Colonic mucosa (tissue), 4 donors: ENCODE measurements at regions not wholly inside any gene's neighbourhood (a gene's known extent, or its start where the extent isn't known, plus 50 kb on each side); places are given as distances from the start of the nearest gene placed in this dataset.

ENCODE experiments used
- DNase-seq: peaks from one replicate; pipeline ENCODE4 v3.0.0-alpha.2; 2020
- H3K27ac ChIP-seq: fragments of 200-600 bp; one replicate; pipeline ENCODE4 v1.8.0; 2021
- H3K27me3 ChIP-seq: fragments of 200-600 bp; one replicate; pipeline ENCODE4 v1.8.0; 2021
- H3K36me3 ChIP-seq: fragments of 200-600 bp; one replicate; pipeline ENCODE4 v1.8.0; 2021
- H3K4me1 ChIP-seq: fragments of 200-600 bp; one replicate; pipeline ENCODE4 v1.8.0; 2021; ENCODE audit warnings: mild to moderate bottlenecking
- H3K4me3 ChIP-seq: fragments of 200-600 bp; one replicate; pipeline ENCODE4 v1.8.0; 2021
- H3K9ac ChIP-seq, 2 donors: one replicate each; pipeline ENCODE4 v1.7.0; 2013; ENCODE audit warnings: control low read depth in 2 of 2, low read depth in 2 of 2, low read length in 2 of 2
- H3K9me3 ChIP-seq: fragments of 200-600 bp; one replicate; pipeline ENCODE4 v1.8.0; 2021
- intact Hi-C: fragments of 100-400 bp; cut with DNase I; formaldehyde crosslinking; loops from one replicate; pipeline ENCODE4 v1.14.1; 2022
- TF ChIP-seq, protein P1 (sequence below): fragments of 200-600 bp; IDR thresholded peaks from one replicate; pipeline ENCODE4 v1.8.0; 2022; ENCODE audit warnings: antibody characterized with exemption, mild to moderate bottlenecking
- donor health status: healthy.
- donor health status: DM: no; HTN: no; CAD: no.
- donor health status: DM: no; HTN: no; CAD: no.

DNA sequence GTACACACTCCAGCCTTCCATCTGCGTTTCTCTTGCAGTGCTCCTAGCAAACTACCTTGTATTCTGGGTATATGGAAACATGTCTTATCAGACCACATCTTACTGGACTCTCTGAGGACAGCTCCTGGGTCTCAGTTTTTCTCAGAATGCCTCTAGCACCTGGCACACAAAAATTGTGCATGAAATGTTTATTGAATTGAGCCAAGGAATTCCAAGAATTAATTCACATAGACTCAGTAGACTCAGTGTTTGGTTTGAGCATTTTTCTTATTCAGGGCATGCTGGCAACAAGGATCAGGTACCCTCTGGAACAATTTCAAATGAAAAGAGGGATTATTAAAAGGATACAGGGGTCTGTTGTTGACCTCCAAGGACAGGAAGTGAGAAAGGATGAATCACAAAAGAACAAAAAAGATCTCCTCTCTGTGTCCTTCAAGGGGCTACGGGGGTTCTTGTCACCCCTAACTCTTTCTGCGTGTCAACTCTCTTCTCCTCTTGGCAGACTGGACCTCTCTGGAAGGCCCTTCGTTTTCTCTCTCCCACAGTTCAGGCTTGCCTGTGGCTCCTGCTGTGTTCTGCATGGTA, 270.0 kb upstream of the HES1 start:
- no peaks in the 10 kb centered on the region for H3K36me3 ChIP-seq
- H3K9me3 ChIP-seq, result no peaks in the 10 kb centered on the region
- TF ChIP-seq, protein P1, sequence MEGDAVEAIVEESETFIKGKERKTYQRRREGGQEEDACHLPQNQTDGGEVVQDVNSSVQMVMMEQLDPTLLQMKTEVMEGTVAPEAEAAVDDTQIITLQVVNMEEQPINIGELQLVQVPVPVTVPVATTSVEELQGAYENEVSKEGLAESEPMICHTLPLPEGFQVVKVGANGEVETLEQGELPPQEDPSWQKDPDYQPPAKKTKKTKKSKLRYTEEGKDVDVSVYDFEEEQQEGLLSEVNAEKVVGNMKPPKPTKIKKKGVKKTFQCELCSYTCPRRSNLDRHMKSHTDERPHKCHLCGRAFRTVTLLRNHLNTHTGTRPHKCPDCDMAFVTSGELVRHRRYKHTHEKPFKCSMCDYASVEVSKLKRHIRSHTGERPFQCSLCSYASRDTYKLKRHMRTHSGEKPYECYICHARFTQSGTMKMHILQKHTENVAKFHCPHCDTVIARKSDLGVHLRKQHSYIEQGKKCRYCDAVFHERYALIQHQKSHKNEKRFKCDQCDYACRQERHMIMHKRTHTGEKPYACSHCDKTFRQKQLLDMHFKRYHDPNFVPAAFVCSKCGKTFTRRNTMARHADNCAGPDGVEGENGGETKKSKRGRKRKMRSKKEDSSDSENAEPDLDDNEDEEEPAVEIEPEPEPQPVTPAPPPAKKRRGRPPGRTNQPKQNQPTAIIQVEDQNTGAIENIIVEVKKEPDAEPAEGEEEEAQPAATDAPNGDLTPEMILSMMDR, result no peak
- no peaks in the 10 kb centered on the region for H3K4me1 ChIP-seq
- no peak overlapping the region for H3K9ac ChIP-seq
- no peak overlapping the region for H3K27ac ChIP-seq
- H3K27me3 ChIP-seq, result no peaks in the 10 kb centered on the region
- H3K4me3 ChIP-seq, result no peak overlapping the region
- intact Hi-C loops, result no loop called here
- no peak for DNase-seq

DNA sequence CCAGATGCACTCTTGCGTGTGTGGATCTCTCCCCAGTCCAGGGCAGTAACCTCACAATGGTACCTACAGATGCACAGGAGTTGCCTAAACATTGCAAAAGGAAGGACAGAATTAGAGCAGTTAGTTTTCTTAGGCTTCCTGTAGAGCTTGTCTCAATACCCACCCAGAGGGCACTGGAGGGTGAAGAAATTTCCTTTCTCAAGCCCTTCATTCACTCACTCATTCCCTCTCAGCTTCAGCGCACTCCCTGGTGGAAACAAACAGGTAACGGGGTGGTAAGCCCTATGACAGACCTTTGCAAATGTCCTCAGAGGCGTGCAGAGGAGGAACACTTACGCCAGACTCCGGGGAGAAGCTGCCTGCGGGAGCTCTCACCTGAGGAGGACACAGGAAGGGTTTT, 267.4 kb upstream of the HES1 start:
- no peak for DNase-seq
- intact Hi-C loops, result no loop called here
- Histone ChIP-seq H3K4me1 (no peaks in the 10 kb centered on the region), H3K4me3 (no peak overlapping the region), H3K27me3 (no peaks in the 10 kb centered on the region), H3K27ac (no peak overlapping the region), H3K9me3 (no peaks in the 10 kb centered on the region), H3K9ac (no peak overlapping the region), H3K36me3 (no peaks in the 10 kb centered on the region)
- TF ChIP-seq, protein P1, result no peak

DNA sequence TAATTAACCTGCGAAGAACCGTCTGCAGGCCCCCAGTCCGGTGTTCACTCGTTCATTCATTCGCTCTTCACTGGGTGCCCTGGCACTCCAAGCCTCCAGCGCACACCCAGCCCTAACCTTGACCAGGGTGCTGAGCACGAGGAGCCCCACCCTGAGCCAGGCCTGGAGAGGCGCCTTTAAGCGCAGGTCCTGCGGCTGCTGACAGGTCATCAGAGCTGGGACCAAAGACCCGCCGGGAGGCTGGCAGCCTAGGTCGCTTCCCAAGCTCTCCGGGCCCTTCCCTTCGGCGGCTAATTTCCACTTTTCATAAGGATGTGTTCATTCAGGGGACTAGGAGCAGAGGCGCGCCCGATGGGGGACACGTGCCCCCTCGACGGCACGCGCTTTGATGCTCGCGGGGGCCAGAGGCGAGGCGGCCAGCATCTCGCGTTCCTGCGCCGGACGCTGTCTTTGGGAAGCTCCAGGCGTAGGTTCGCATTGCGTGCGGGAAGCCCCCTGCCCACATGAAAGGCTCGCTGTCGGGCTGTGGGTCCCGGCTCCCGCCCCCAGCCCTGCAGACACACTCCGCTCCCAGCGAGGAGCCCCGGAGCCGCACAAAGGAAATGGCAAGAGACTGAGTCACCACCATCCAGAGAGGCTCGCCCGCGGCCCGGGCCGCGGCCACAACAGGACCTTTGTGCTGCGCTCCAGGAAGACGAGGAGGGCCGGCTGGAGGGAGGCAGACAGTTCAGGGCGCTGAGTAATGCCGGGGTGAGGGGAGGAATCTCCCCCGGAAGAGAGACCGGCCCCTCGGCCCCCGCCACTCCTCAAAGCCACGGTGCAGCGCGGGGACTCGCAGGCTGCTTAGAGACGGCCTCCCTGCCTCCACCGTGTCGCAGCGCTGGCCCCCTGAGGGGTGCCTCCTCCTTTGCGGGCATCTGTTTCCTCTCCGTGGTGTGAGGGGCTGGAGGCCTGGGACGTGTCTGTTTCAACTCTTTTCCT, 266.4 kb upstream of the HES1 start:
- Histone ChIP-seq H3K9me3 (no peaks in the 10 kb centered on the region), H3K4me3 (no peak overlapping the region), H3K27me3 (no peaks in the 10 kb centered on the region), H3K9ac (no peak overlapping the region), H3K36me3 (no peaks in the 10 kb centered on the region), H3K4me1 (no peaks in the 10 kb centered on the region), H3K27ac (no peak overlapping the region)
- TF ChIP-seq, protein P1, result no peak
- no peak for DNase-seq
- intact Hi-C loops, result loop anchor here (10.0 kb wide), 1 partner anchor 65 kb away; no protein-coding TSS in a partner anchor

DNA sequence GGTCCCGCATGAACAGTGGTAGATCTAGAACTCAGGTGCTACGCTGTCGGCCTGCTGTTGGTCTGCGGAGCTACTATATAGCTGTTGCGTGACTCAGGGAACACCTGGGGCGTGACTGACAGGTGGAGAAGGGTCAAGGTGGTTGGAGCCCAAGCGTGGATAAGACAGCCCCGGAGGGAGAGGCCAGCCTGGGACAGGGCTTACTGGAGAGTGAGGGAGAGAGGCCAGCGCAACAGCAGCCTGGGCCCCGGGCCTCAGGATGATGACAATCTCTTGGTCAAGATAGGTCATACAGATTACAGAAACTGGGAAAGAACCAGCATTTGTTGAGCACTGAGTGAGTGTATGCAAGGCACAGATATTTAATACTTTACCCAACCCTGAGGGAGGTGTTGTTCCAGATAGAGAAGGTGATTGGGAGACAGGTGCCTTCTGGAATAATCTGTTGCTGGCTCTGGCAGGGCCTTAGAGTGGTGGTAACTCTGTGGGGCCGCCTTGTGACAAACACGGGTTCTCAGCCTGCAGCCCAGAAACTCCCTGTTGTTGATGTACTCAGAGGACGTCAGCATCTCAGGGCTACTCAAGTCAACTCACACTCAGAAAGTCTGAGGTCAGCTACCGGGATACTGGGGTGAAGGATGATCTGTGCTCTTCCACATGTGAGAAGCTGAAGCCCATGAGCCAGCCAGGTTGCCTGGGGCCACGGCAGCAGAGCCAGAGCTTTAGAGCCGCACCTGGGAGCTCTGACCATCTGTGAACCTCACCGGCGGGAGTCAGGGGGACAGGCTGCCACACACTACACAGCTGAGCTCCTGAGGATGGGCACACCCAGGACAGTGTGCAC, 265.4 kb upstream of the HES1 start:
- Histone ChIP-seq H3K9me3 (no peaks in the 10 kb centered on the region), H3K4me1 (no peaks in the 10 kb centered on the region), H3K9ac (no peak overlapping the region), H3K27ac (no peak overlapping the region), H3K4me3 (no peak overlapping the region), H3K27me3 (no peaks in the 10 kb centered on the region), H3K36me3 (no peaks in the 10 kb centered on the region)
- TF ChIP-seq, protein P1, result no peak
- intact Hi-C loops, result loop anchor here (10.0 kb wide), 1 partner anchor 66 kb away; no protein-coding TSS in a partner anchor
- DNase-seq, result no peak

DNA sequence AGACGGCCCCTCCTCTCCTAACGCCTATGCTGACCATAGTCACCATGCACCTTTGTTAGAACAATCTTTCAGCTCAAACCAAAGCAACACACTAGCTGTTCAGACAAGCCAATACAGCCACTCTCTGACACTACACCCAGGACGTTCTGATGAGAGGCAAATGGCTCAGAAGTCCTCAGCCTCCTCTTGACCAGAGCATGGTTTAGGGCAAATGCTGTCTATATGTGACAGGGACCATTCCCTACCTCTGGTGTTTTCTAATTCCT, 264.8 kb upstream of the HES1 start:
- Histone ChIP-seq H3K36me3 (no peaks in the 10 kb centered on the region), H3K9ac (no peak overlapping the region), H3K27me3 (no peaks in the 10 kb centered on the region), H3K27ac (no peak overlapping the region), H3K4me3 (no peak overlapping the region), H3K4me1 (no peaks in the 10 kb centered on the region), H3K9me3 (no peaks in the 10 kb centered on the region)
- DNase-seq, result no peak
- intact Hi-C loops, result loop anchor here (10.0 kb wide), 1 partner anchor 66 kb away; no protein-coding TSS in a partner anchor
- TF ChIP-seq, protein P1, result no peak
